Mucosa of gallbladder (tissue), 1 donor: ENCODE measurements at regions not wholly inside any gene's neighbourhood (a gene's known extent, or its start where the extent isn't known, plus 50 kb on each side); places are given as distances from the start of the nearest gene placed in this dataset.

Experiments used
- DNase-seq: peaks from one replicate; pipeline ENCODE4 v3.0.0-alpha.2; 2020; ENCODE audit warnings: low spot score
- donor health status: DM: no; HTN: no; CAD: no.

- no peak for DNase-seq
These were observed 51.3 kb upstream of the LRRN2 start for GRCh38 chr1:204736836-204737235.

- no peak for DNase-seq
These were observed 53.0 kb upstream of the LRRN2 start for GRCh38 chr1:204738506-204738905.

- no peak for DNase-seq
These were observed 54.8 kb upstream of the LRRN2 start for GRCh38 chr1:204740354-204740753.

- no peak for DNase-seq
These were observed 55.9 kb upstream of the LRRN2 start for GRCh38 chr1:204741440-204741839.

GRCh38 chr1:204742676-204743251 is 57.2 kb upstream of the LRRN2 start:
- DNase-seq, result no peak

GRCh38 chr1:204744107-204744779 is 58.7 kb upstream of the LRRN2 start:
- DNase-seq, result no peak

- no peak for DNase-seq
These were observed 61.4 kb upstream of the LRRN2 start for GRCh38 chr1:204746838-204747442.

- no peak for DNase-seq
These were observed 65.9 kb upstream of the LRRN2 start for GRCh38 chr1:204751480-204751879.

- no peak for DNase-seq
These were observed 66.5 kb upstream of the LRRN2 start for GRCh38 chr1:204751883-204752687.

GRCh38 chr1:204752688-204753040 is 67.1 kb upstream of the LRRN2 start:
- no peak for DNase-seq

GRCh38 chr1:204754821-204755220 is 69.3 kb upstream of the LRRN2 start:
- DNase-seq, result no peak

- no peak for DNase-seq
These were observed 70.8 kb upstream of the LRRN2 start for GRCh38 chr1:204756349-204756748.

- DNase-seq, result no peak
These were observed 71.3 kb upstream of the LRRN2 start for GRCh38 chr1:204756811-204757210.

- DNase-seq, result no peak
These were observed 73.1 kb upstream of the LRRN2 start for GRCh38 chr1:204758601-204759000.

- no peak for DNase-seq
These were observed 74.8 kb upstream of the LRRN2 start for GRCh38 chr1:204760350-204760749.

- DNase-seq, result no peak
These were observed 75.2 kb upstream of the LRRN2 start for GRCh38 chr1:204760757-204761156.

- DNase-seq, result peak; percentile 64
These were observed 78.4 kb upstream of the LRRN2 start for GRCh38 chr1:204763773-204764427.

- DNase-seq, result no peak
These were observed 84.5 kb upstream of the LRRN2 start for GRCh38 chr1:204769997-204770396.

- no peak for DNase-seq
These were observed 85.8 kb upstream of the LRRN2 start for GRCh38 chr1:204771358-204771757.

- no peak for DNase-seq
These were observed 87.7 kb upstream of the LRRN2 start for GRCh38 chr1:204773246-204773645.

GRCh38 chr1:204775546-204775945 is 90.0 kb upstream of the LRRN2 start:
- DNase-seq, result no peak

- DNase-seq, result no peak
These were observed 92.1 kb upstream of the LRRN2 start for GRCh38 chr1:204777591-204777990.
